B cell (primary cell): ENCODE measurements at regions not wholly inside any gene's neighbourhood (a gene's known extent, or its start where the extent isn't known, plus 50 kb on each side); places are given as distances from the start of the nearest gene placed in this dataset.

Source experiments
- ATAC-seq: fragments of 200-7000 bp; cut with Tn5 transposase; one replicate; pipeline ENCODE4 v1.10.0; 2021; ENCODE audit warnings: low read depth, mild to moderate bottlenecking, moderate number of reproducible peaks, moderate library complexity
- CTCF ChIA-PET: fragments of 350-600 bp; sonication (Branson Sonifier 250); formaldehyde crosslinking; loops from one replicate; lab custom pipeline; 2021; ENCODE audit warnings: antibody characterized with exemption, inconsistent platforms; lab: Charles Lee
- POLR2A ChIA-PET: fragments of 350-600 bp; sonication (Branson Sonifier 250); formaldehyde crosslinking; loops from one replicate; lab custom pipeline; 2021; ENCODE audit warnings: antibody characterized with exemption; lab: Charles Lee
- DNase-seq: peaks from one replicate; pipeline ENCODE4 v3.0.0; 2013
- H2AFZ ChIP-seq: 2 replicates; pipeline ENCODE4 v1.6.1; 2012; ENCODE audit warnings: mild to moderate bottlenecking, low read depth, low read length; ENCODE audit not compliant: insufficient read depth, poor library complexity, severe bottlenecking
- H3K27ac ChIP-seq, 2 donors: 1 replicate in 1 of 2; 2 replicates in 1 of 2; pipeline ENCODE4 v1.5.1; 2012 to 2013; ENCODE audit warnings: low read length in 2 of 2, mild to moderate bottlenecking in 2 of 2, moderate library complexity in 1 of 2
- H3K27me3 ChIP-seq, 4 experiments: fragments of 200-600 bp in 1 of 4; sonication (generic) in 1 of 4; replicated peaks in 1 of 4; 1 replicate in 2 of 4; 2 replicates in 2 of 4; pipeline versions ENCODE4 v1.6.1 to v1.7.0; 2013 to 2016; ENCODE audit warnings: low read length in 3 of 4, mild to moderate bottlenecking in 2 of 4, mixed read lengths in 1 of 4, moderate library complexity in 1 of 4; ENCODE audit not compliant: insufficient read depth in 4 of 4, control insufficient read depth in 3 of 4; ENCODE audit errors: control extremely low read depth in 1 of 4
- H3K36me3 ChIP-seq, 2 experiments: replicated peaks in 1 of 2; 1 replicate in 1 of 2; 2 replicates in 1 of 2; pipeline versions ENCODE4 v1.6.1 to v1.7.1; 2013; ENCODE audit warnings: low read length in 1 of 2; ENCODE audit not compliant: insufficient read depth in 2 of 2, control insufficient read depth in 1 of 2; ENCODE audit errors: control extremely low read depth in 1 of 2, extremely low read depth in 1 of 2
- H3K4me1 ChIP-seq, 2 donors: fragments of 200-600 bp in 1 of 2; sonication (generic) in 1 of 2; 1 replicate in 1 of 2; 2 replicates in 1 of 2; pipeline versions ENCODE4 v1.5.1 to v1.6.1; 2013 to 2017; ENCODE audit warnings: low read length in 2 of 2; ENCODE audit not compliant: control insufficient read depth in 2 of 2, insufficient read depth in 2 of 2
- H3K4me2 ChIP-seq: replicated peaks from 2 replicates; pipeline ENCODE3; 2012; ENCODE audit warnings: mild to moderate bottlenecking, low read depth, low read length; ENCODE audit not compliant: poor library complexity, severe bottlenecking
- H3K4me3 ChIP-seq, 5 experiments: fragments of 200-600 bp in 1 of 5; sonication (generic) in 1 of 5; 1 replicate in 3 of 5; 2 replicates in 2 of 5; pipeline versions ENCODE4 v1.5.1 to v1.7.0; 2011 to 2016; ENCODE audit warnings: low read length in 4 of 5, mild to moderate bottlenecking in 4 of 5, low read depth in 2 of 5, control low read depth in 1 of 5, moderate library complexity in 1 of 5; ENCODE audit not compliant: insufficient read depth in 1 of 5; ENCODE audit errors: control extremely low read depth in 1 of 5, extremely low read depth in 1 of 5
- H3K79me2 ChIP-seq: fragments of 200-600 bp; sonication (generic); one replicate; pipeline ENCODE4 v1.6.0; 2016; ENCODE audit warnings: low read length; ENCODE audit not compliant: control insufficient read depth, insufficient read depth
- H3K9ac ChIP-seq: fragments of 200-600 bp; sonication (generic); 2 replicates; pipeline ENCODE4 v1.6.1; 2017; ENCODE audit warnings: mild to moderate bottlenecking, low read length, moderate library complexity
- H3K9me3 ChIP-seq, 3 donors: one replicate each; pipeline versions ENCODE4 v1.6.1 to v1.7.1; 2013; ENCODE audit warnings: low read length in 2 of 3; ENCODE audit not compliant: control insufficient read depth in 2 of 3, insufficient read depth in 1 of 3; ENCODE audit errors: control extremely low read depth in 1 of 3
- H4K20me1 ChIP-seq: 2 replicates; pipeline ENCODE4 v1.6.0; 2012; ENCODE audit warnings: mild to moderate bottlenecking, low read length; ENCODE audit not compliant: insufficient read depth, control insufficient read depth, poor library complexity, severe bottlenecking
- H3K27ac Mint-ChIP-seq: one replicate; pipeline ENCODE4 v1.8.0; 2021; ENCODE audit warnings: mixed read lengths
- H3K27me3 Mint-ChIP-seq: one replicate; pipeline ENCODE4 v1.8.0; 2021; ENCODE audit warnings: mixed read lengths
- H3K4me1 Mint-ChIP-seq: one replicate; pipeline ENCODE4 v1.8.0; 2021; ENCODE audit warnings: mixed read lengths
- H3K4me3 Mint-ChIP-seq: one replicate; pipeline ENCODE4 v1.8.0; 2021; ENCODE audit warnings: mixed read lengths
- H3K9me3 Mint-ChIP-seq: one replicate; pipeline ENCODE4 v1.8.0; 2022; ENCODE audit warnings: mixed read lengths; ENCODE audit not compliant: insufficient read depth
- CTCF ChIP-seq: fragments of 200-600 bp; IDR thresholded peaks from one replicate; pipeline ENCODE4 v1.8.0; 2022; ENCODE audit warnings: antibody characterized with exemption, mild to moderate bottlenecking
- EZH2 ChIP-seq: IDR thresholded peaks from 2 replicates; pipeline ENCODE4 v1.6.1; 2012; ENCODE audit warnings: borderline replicate concordance, low read depth, mild to moderate bottlenecking, moderate library complexity, low read length; ENCODE audit not compliant: insufficient read depth, poor library complexity, severe bottlenecking
- WGBS: methylation state at CpG from one replicate; pipeline ENCODE4 v1.1.5; 2013; ENCODE audit warnings: missing lambda C conversion rate; ENCODE audit not compliant: insufficient coverage; 5-methylcytosine and 5-hydroxymethylcytosine counted together
- intact Hi-C: fragments of 100-400 bp; cut with micrococcal nuclease; formaldehyde crosslinking; loops from one replicate; pipeline ENCODE4 v1.10.0; 2022

- H3K4me3 ChIP-seq = no peak overlapping the region
- peaks cover 51% of the 10 kb centered on the region for H3K27me3 Mint-ChIP-seq
- H3K27me3 ChIP-seq = peaks cover 0 to 21% (median 1%) of the 10 kb centered on the region in 4 experiments
- ATAC-seq = no peak
- H3K4me2 ChIP-seq = peak overlapping the region; percentile 22
- intact Hi-C loops = no loop called here
- H3K4me1 ChIP-seq = peaks cover 8 to 13% of the 10 kb centered on the region in 2 donors
- no peaks in the 10 kb centered on the region for H3K9me3 Mint-ChIP-seq
- POLR2A ChIA-PET = no interaction called here
- TF ChIP-seq CTCF (no peak), EZH2 (no peak)
- no peaks in the 10 kb centered on the region for H4K20me1 ChIP-seq
- H3K79me2 ChIP-seq = no peaks in the 10 kb centered on the region
- H3K27ac Mint-ChIP-seq = no peak overlapping the region
- no peak for DNase-seq
- H3K4me3 Mint-ChIP-seq = peak overlapping the region; percentile 11
- H3K9ac ChIP-seq = no peak overlapping the region
- peaks cover 12% of the 10 kb centered on the region for H3K4me1 Mint-ChIP-seq
- no peaks in the 10 kb centered on the region for H3K9me3 ChIP-seq
- no peak overlapping the region for H3K27ac ChIP-seq
- peak overlapping the region; percentile 58 for H2AFZ ChIP-seq
- 1% methylated on average over 17 of the region's 24 CpGs for WGBS
- CTCF ChIA-PET = interaction anchor here (0.6 to 4.6 kb wide), 4 partner anchors 102 to 1699 kb away, joined by 3 to 18 read pairs (median 6); no protein-coding TSS in a partner anchor
- no peaks in the 10 kb centered on the region for H3K36me3 ChIP-seq
These were observed 431.8 kb upstream of the MGMT start for GRCh38 chr10:129035052-129035827.

GRCh38 chr10:129038522-129038921 is 428.5 kb upstream of the MGMT start:
- intact Hi-C loops = no loop called here
- Histone ChIP-seq H2AFZ (no peak overlapping the region), H3K4me3 (no peak overlapping the region), H3K36me3 (no peaks in the 10 kb centered on the region), H3K27me3 (peaks cover 0 to 21% (median 3%) of the 10 kb centered on the region in 4 experiments), H3K9ac (no peak overlapping the region), H3K9me3 (no peaks in the 10 kb centered on the region), H4K20me1 (no peaks in the 10 kb centered on the region), H3K4me2 (no peak overlapping the region), H3K4me1 (peaks cover 8 to 13% of the 10 kb centered on the region in 2 donors), H3K79me2 (no peaks in the 10 kb centered on the region), H3K27ac (no peak overlapping the region)
- WGBS = 100% methylated on average over 2 of the region's 4 CpGs
- DNase-seq (no peak), ATAC-seq (no peak)
- Mint-ChIP-seq H3K27ac (no peak overlapping the region), H3K4me1 (peaks cover 14% of the 10 kb centered on the region), H3K9me3 (no peaks in the 10 kb centered on the region), H3K27me3 (peaks cover 49% of the 10 kb centered on the region), H3K4me3 (no peak overlapping the region)
- TF ChIP-seq EZH2 (no peak), CTCF (no peak)
- ChIA-PET POLR2A (no interaction called here), CTCF (no interaction called here)
